ENCODE measurements at regions not wholly inside any gene's neighbourhood (a gene's known extent, or its start where the extent isn't known, plus 50 kb on each side); places are given as distances from the start of the nearest gene placed in this dataset.

GRCh38 chr9:28471261-28471660, 898.0 kb upstream of the C9orf72 start:
- H3K36me3 ChIP-seq (ENCODE audit: control insufficient read depth in 1 of 2, insufficient read depth in 2 of 2, low read length in 2 of 2): no peaks in the 10 kb centered on the region
- no peak for ATAC-seq
- H2AFZ ChIP-seq (ENCODE audit: low read depth, low read length, poor library complexity, severe bottlenecking): no peak overlapping the region
- RAD21 ChIA-PET (ENCODE audit: low non-redundant PET in 1 of 2, low total read pairs in 2 of 2, uncharacterized antibody in 2 of 2, unreplicated experiment in 2 of 2): no interaction called here
- no peak overlapping the region for H3K27ac ChIP-seq (ENCODE audit: low read depth, low read length)
- no peaks in the 10 kb centered on the region for H4K20me1 ChIP-seq (ENCODE audit: insufficient read depth)
- POLR2A ChIA-PET: no interaction called here
- no peaks in the 10 kb centered on the region for H3K4me1 ChIP-seq (ENCODE audit: control insufficient read depth in 1 of 2, insufficient read depth in 2 of 2, low read length in 2 of 2)
- DNase-seq (ENCODE audit: low read depth, low spot score): no peak
- no TSS peak for BruUV-seq (replicated peaks)
- no peak for TF ChIP-seq ZFX (IDR thresholded peaks at IDR 0.05)
- TF ChIP-seq CTCF (IDR thresholded peaks at IDR 0.05 in 2 of 3, conservative IDR thresholded peaks at IDR 0.05 in 1 of 3; ENCODE audit: borderline replicate concordance in 1 of 3, insufficient read depth in 1 of 3, low read depth in 2 of 3, low read length in 2 of 3): no peak
- TF ChIP-seq POLR2AphosphoS5 (IDR thresholded peaks at IDR 0.05; ENCODE audit: low read depth, low read length): no peak
- TF ChIP-seq, protein P1, sequence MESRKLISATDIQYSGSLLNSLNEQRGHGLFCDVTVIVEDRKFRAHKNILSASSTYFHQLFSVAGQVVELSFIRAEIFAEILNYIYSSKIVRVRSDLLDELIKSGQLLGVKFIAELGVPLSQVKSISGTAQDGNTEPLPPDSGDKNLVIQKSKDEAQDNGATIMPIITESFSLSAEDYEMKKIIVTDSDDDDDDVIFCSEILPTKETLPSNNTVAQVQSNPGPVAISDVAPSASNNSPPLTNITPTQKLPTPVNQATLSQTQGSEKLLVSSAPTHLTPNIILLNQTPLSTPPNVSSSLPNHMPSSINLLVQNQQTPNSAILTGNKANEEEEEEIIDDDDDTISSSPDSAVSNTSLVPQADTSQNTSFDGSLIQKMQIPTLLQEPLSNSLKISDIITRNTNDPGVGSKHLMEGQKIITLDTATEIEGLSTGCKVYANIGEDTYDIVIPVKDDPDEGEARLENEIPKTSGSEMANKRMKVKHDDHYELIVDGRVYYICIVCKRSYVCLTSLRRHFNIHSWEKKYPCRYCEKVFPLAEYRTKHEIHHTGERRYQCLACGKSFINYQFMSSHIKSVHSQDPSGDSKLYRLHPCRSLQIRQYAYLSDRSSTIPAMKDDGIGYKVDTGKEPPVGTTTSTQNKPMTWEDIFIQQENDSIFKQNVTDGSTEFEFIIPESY (IDR thresholded peaks at IDR 0.05; ENCODE audit: extremely low read depth, insufficient replicate concordance, low read length): no peak
- TF ChIP-seq ELF1 (IDR thresholded peaks at IDR 0.05; ENCODE audit: borderline replicate concordance, low read depth): no peak
- TF ChIP-seq EZH2 (IDR thresholded peaks at IDR 0.05): no peak
- no peak for TF ChIP-seq ATF3 (IDR thresholded peaks at IDR 0.05)
- no peak for TF ChIP-seq YY1 (IDR thresholded peaks at IDR 0.05; ENCODE audit: extremely low read depth, insufficient replicate concordance, low read depth, low read length)
- TF ChIP-seq CEBPB (IDR thresholded peaks at IDR 0.05; ENCODE audit: low read depth): no peak
- TF ChIP-seq RAD21 (IDR thresholded peaks at IDR 0.05; ENCODE audit: low read depth): no peak
- TF ChIP-seq EZH2phosphoT487 (IDR thresholded peaks at IDR 0.05; ENCODE audit: borderline replicate concordance): no peak
- no peak for TF ChIP-seq SP1 (IDR thresholded peaks at IDR 0.05; ENCODE audit: low read depth)
- no peak for TF ChIP-seq EGR1 (IDR thresholded peaks at IDR 0.05; ENCODE audit: low read depth)
- no peak for TF ChIP-seq JUND (IDR thresholded peaks at IDR 0.05)
- no peak for TF ChIP-seq SRF (IDR thresholded peaks at IDR 0.05; ENCODE audit: low read depth)
- TF ChIP-seq, protein P2, sequence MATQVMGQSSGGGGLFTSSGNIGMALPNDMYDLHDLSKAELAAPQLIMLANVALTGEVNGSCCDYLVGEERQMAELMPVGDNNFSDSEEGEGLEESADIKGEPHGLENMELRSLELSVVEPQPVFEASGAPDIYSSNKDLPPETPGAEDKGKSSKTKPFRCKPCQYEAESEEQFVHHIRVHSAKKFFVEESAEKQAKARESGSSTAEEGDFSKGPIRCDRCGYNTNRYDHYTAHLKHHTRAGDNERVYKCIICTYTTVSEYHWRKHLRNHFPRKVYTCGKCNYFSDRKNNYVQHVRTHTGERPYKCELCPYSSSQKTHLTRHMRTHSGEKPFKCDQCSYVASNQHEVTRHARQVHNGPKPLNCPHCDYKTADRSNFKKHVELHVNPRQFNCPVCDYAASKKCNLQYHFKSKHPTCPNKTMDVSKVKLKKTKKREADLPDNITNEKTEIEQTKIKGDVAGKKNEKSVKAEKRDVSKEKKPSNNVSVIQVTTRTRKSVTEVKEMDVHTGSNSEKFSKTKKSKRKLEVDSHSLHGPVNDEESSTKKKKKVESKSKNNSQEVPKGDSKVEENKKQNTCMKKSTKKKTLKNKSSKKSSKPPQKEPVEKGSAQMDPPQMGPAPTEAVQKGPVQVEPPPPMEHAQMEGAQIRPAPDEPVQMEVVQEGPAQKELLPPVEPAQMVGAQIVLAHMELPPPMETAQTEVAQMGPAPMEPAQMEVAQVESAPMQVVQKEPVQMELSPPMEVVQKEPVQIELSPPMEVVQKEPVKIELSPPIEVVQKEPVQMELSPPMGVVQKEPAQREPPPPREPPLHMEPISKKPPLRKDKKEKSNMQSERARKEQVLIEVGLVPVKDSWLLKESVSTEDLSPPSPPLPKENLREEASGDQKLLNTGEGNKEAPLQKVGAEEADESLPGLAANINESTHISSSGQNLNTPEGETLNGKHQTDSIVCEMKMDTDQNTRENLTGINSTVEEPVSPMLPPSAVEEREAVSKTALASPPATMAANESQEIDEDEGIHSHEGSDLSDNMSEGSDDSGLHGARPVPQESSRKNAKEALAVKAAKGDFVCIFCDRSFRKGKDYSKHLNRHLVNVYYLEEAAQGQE (IDR thresholded peaks at IDR 0.05; ENCODE audit: low read depth): no peak
- no peak for TF ChIP-seq POLR2A (IDR thresholded peaks at IDR 0.05; ENCODE audit: borderline replicate concordance, extremely low read depth, insufficient read depth, insufficient read length)
- no peak for TF ChIP-seq TCF7L2 (IDR thresholded peaks at IDR 0.05; ENCODE audit: borderline replicate concordance, extremely low read depth, insufficient read depth, insufficient read length)
- no peak overlapping the region for H3K9ac ChIP-seq (ENCODE audit: low read length)
- no peak overlapping the region for H3K4me2 ChIP-seq (ENCODE audit: low read length)
- no peaks in the 10 kb centered on the region for H3K9me2 ChIP-seq (ENCODE audit: insufficient read depth)
- CTCF ChIA-PET: no interaction called here
- H3K9me3 ChIP-seq (ENCODE audit: control insufficient read depth in 1 of 2, insufficient read depth in 1 of 2, low read depth in 1 of 2, low read length in 2 of 2): peaks cover 0 to 4% of the 10 kb centered on the region in 2 experiments; a peak in 1 of 4 replicates
- no peak overlapping the region for H3K4me3 ChIP-seq (replicated peaks in 1 of 2; ENCODE audit: low read depth in 1 of 2, low read length in 2 of 2)
- intact Hi-C loops (cut with micrococcal nuclease): no loop called here
- H3K79me2 ChIP-seq (ENCODE audit: insufficient read depth, low read length): no peaks in the 10 kb centered on the region
- H3K27me3 ChIP-seq (ENCODE audit: insufficient read depth, low read length): no peaks in the 10 kb centered on the region
